ENCODE measurements at regions not wholly inside any gene's neighbourhood (a gene's known extent, or its start where the extent isn't known, plus 50 kb on each side); places are given as distances from the start of the nearest gene placed in this dataset.
"Not testable (repeated sequence)": the region's sequence is repeated elsewhere in the genome, so short reads cannot be mapped to it uniquely, and the experiment has no call there.

DNA sequence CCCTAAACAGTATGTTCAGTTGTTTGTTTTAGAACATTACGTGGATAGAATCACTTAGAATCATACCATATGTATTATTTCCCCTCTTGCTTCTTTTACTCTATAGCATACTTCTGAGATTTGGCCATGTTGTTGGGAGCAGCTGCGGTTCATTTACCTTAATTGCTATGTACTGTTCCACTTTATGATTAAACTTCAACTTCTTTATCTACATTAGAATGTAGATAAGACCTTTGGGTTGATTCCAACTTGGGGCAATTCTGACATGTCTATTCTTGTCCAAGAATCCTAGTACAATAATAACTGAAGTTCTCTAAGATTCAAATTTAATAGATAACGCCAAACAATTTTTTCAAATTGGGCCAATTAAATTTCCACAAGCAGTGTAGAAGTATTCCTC is 80.7 kb downstream of the GRIN2B start:
- Histone ChIP-seq H3K36me3 (ENCODE audit: insufficient read depth, low read length) (no peaks in the 10 kb centered on the region), H4K20me1 (ENCODE audit: insufficient read depth, low read length) (no peaks in the 10 kb centered on the region), H3K4me3 (ENCODE audit: low read depth, low read length, poor library complexity, severe bottlenecking) (no peak overlapping the region), H3K27ac (ENCODE audit: low read depth, low read length, poor library complexity, severe bottlenecking) (no peak overlapping the region), H3K9me2 (ENCODE audit: low read depth, low read length) (no peaks in the 10 kb centered on the region), H3K27me3 (ENCODE audit: insufficient read depth, low read length) (no peaks in the 10 kb centered on the region; the same call in 1 of the 2 replicates), H3K79me2 (ENCODE audit: insufficient read depth, low read length) (no peaks in the 10 kb centered on the region), H3K9me3 (ENCODE audit: low read length) (0 out of 2 replicates have a peak, but pooled peaks cover 2% of the 10 kb centered on the region), H2AFZ (ENCODE audit: low read length) (no peak overlapping the region), H3K4me1 (ENCODE audit: insufficient read depth, low read length, severe bottlenecking) (no peaks in the 10 kb centered on the region), H3K9ac (ENCODE audit: low read length) (no peak overlapping the region), H3K4me2 (ENCODE audit: low read length) (no peak overlapping the region), H3F3A (ENCODE audit: insufficient read depth, low read length) (no peaks in the 10 kb centered on the region)
- no peak for TF ChIP-seq EZH2 (IDR thresholded peaks at IDR 0.05; ENCODE audit: borderline replicate concordance, low read length)
- no peak for TF ChIP-seq CTCF (IDR thresholded peaks at IDR 0.05; ENCODE audit: low read length)

- not testable (repeated sequence) for H3K4me2 ChIP-seq (ENCODE audit: low read length); H3K36me3 ChIP-seq (ENCODE audit: insufficient read depth, low read length)
Measured at GRCh38 chr12:13898387-13898786, 83.0 kb downstream of the GRIN2B start.

DNA sequence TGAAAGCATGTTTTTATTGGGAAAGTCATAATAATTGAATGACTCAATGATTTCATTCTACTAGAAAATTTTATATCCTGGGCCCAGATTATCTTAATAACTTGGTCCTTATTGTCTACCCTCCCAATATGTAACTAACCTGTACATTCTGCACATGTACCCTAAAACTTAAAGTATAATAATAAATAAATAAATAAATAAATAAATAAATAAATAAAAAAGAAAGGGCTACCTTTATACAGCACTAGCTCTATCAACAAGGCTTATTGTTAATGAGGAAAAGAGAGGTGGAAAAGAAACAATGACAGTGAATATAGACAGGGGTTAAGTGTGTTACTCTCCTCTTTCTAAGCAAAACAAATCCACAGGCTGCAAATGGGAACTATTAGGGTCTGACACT is 83.6 kb downstream of the GRIN2B start:
- no peak overlapping the region for H3K27ac ChIP-seq (ENCODE audit: low read depth, low read length, poor library complexity, severe bottlenecking)
- no peak overlapping the region for H3K4me2 ChIP-seq (ENCODE audit: low read length)
- no peaks in the 10 kb centered on the region for H3K4me1 ChIP-seq (ENCODE audit: insufficient read depth, low read length, severe bottlenecking)
- no peaks in the 10 kb centered on the region for H3K79me2 ChIP-seq (ENCODE audit: insufficient read depth, low read length)
- TF ChIP-seq EZH2 (IDR thresholded peaks at IDR 0.05; ENCODE audit: borderline replicate concordance, low read length) (no peak), CTCF (IDR thresholded peaks at IDR 0.05; ENCODE audit: low read length) (no peak)
- H3K9me2 ChIP-seq (ENCODE audit: low read depth, low read length): no peaks in the 10 kb centered on the region
- no peak overlapping the region for H2AFZ ChIP-seq (ENCODE audit: low read length)
- H3F3A ChIP-seq (ENCODE audit: insufficient read depth, low read length): no peaks in the 10 kb centered on the region
- no peaks in the 10 kb centered on the region for H3K9me3 ChIP-seq (ENCODE audit: low read length)
- no peaks in the 10 kb centered on the region for H4K20me1 ChIP-seq (ENCODE audit: insufficient read depth, low read length)
- no peaks in the 10 kb centered on the region; the same call in 1 of the 2 replicates for H3K27me3 ChIP-seq (ENCODE audit: insufficient read depth, low read length)
- H3K9ac ChIP-seq (ENCODE audit: low read length): no peak overlapping the region
- H3K36me3 ChIP-seq (ENCODE audit: insufficient read depth, low read length): no peaks in the 10 kb centered on the region
- H3K4me3 ChIP-seq (ENCODE audit: low read depth, low read length, poor library complexity, severe bottlenecking): no peak overlapping the region

More at GRCh38 chr12:13898387-13898786, 83.0 kb downstream of the GRIN2B start:
- H3K27ac ChIP-seq (ENCODE audit: low read depth, low read length, poor library complexity, severe bottlenecking); H3K9me3 ChIP-seq (ENCODE audit: low read length); H3K4me3 ChIP-seq (ENCODE audit: low read depth, low read length, poor library complexity, severe bottlenecking); H3K4me1 ChIP-seq (ENCODE audit: insufficient read depth, low read length, severe bottlenecking); H4K20me1 ChIP-seq (ENCODE audit: insufficient read depth, low read length); H3F3A ChIP-seq (ENCODE audit: insufficient read depth, low read length); H3K27me3 ChIP-seq (ENCODE audit: insufficient read depth, low read length); H3K79me2 ChIP-seq (ENCODE audit: insufficient read depth, low read length); H3K9ac ChIP-seq (ENCODE audit: low read length); H3K9me2 ChIP-seq (ENCODE audit: low read depth, low read length); H2AFZ ChIP-seq (ENCODE audit: low read length): not testable (repeated sequence)

DNA sequence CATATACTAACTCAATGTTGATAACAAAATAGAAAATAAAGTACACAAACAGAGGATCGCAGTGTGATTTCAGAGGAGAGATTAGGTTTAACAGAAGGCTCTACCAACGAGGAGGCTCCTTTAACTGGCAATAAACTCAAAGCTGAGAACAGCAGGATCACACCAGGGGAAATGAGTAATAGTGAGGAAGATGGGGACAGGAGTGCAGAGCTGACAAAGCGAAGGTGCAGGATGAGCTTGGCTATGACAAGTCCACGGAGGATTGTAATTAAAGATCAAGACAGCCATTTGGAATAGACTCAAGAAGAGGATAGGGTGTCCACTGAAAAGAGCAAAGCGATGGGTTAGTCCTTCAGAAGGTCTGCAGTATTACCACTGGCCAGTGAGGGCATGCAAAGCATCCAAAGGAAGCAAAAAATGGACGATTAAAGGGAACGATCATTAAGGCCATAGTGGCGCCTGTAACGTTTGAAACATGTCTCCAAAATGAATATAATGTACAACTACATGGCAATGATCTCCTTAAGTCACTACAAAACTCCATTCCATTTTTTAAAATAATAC is 85.3 kb downstream of the GRIN2B start:
- no peak for TF ChIP-seq CTCF (IDR thresholded peaks at IDR 0.05; ENCODE audit: low read length)
- TF ChIP-seq EZH2 (IDR thresholded peaks at IDR 0.05; ENCODE audit: borderline replicate concordance, low read length): no peak
- Histone ChIP-seq H3K9me2 (ENCODE audit: low read depth, low read length) (no peaks in the 10 kb centered on the region), H3K36me3 (ENCODE audit: insufficient read depth, low read length) (no peaks in the 10 kb centered on the region), H3K9ac (ENCODE audit: low read length) (no peak overlapping the region), H3K9me3 (ENCODE audit: low read length) (no peaks in the 10 kb centered on the region), H2AFZ (ENCODE audit: low read length) (no peak overlapping the region), H3K4me3 (ENCODE audit: low read depth, low read length, poor library complexity, severe bottlenecking) (no peak overlapping the region), H3K27ac (ENCODE audit: low read depth, low read length, poor library complexity, severe bottlenecking) (no peak overlapping the region), H3K79me2 (ENCODE audit: insufficient read depth, low read length) (no peaks in the 10 kb centered on the region), H4K20me1 (ENCODE audit: insufficient read depth, low read length) (no peaks in the 10 kb centered on the region), H3K27me3 (ENCODE audit: insufficient read depth, low read length) (no peaks in the 10 kb centered on the region; the same call in 1 of the 2 replicates), H3F3A (ENCODE audit: insufficient read depth, low read length) (no peaks in the 10 kb centered on the region), H3K4me2 (ENCODE audit: low read length) (no peak overlapping the region), H3K4me1 (ENCODE audit: insufficient read depth, low read length, severe bottlenecking) (no peaks in the 10 kb centered on the region)

Data from OCI-LY1 (cell line).